Left ventricle myocardium superior (tissue), 1 donor: ENCODE measurements at regions not wholly inside any gene's neighbourhood (a gene's known extent, or its start where the extent isn't known, plus 50 kb on each side); places are given as distances from the start of the nearest gene placed in this dataset.
"Not testable (repeated sequence)": the region's sequence is repeated elsewhere in the genome, so short reads cannot be mapped to it uniquely, and the experiment has no call there.

ENCODE experiments used
- ATAC-seq: fragments of 200-7000 bp; cut with Tn5 transposase; one replicate; pipeline ENCODE4 v1.9.1; 2020; ENCODE audit warnings: mild to moderate bottlenecking, moderate library complexity
- DNase-seq: peaks from one replicate; pipeline ENCODE4 v3.0.0-alpha.2; 2020
- intact Hi-C: fragments of 100-400 bp; cut with micrococcal nuclease; formaldehyde crosslinking; loops from one replicate; pipeline ENCODE4 v1.11.0; 2022
- donor health status: DM: no; HTN: yes; CAD: no; lungs with severe emphysema.

GRCh38 chrX:37904833-37905232 lies 57.5 kb upstream of the DYNLT3 start:
- intact Hi-C loops, result no loop called here
- DNase-seq (no peak), ATAC-seq (no peak)

GRCh38 chrX:37905436-37906147 lies 58.2 kb upstream of the DYNLT3 start:
- intact Hi-C loops, result no loop called here
- DNase-seq (peak; percentile 33), ATAC-seq (peak; percentile 74)

GRCh38 chrX:37906357-37906756 lies 59.0 kb upstream of the DYNLT3 start:
- ATAC-seq (no peak), DNase-seq (no peak)
- intact Hi-C loops, result no loop called here

GRCh38 chrX:37910186-37910585 lies 62.8 kb upstream of the DYNLT3 start:
- intact Hi-C loops, result no loop called here
- ATAC-seq, result peak; percentile 46
- DNase-seq, result no peak

- intact Hi-C loops, result no loop called here
- DNase-seq (no peak), ATAC-seq (no peak)
Observed at GRCh38 chrX:37912304-37912703, 64.9 kb upstream of the DYNLT3 start.

GRCh38 chrX:37912777-37913176 lies 65.4 kb upstream of the DYNLT3 start:
- DNase-seq (no peak), ATAC-seq (no peak)
- intact Hi-C loops, result no loop called here

GRCh38 chrX:37918168-37918567 lies 70.8 kb upstream of the DYNLT3 start:
- ATAC-seq, result peak; percentile 67
- intact Hi-C loops, result no loop called here

GRCh38 chrX:37918703-37919102 lies 71.3 kb upstream of the DYNLT3 start:
- no peak for ATAC-seq
- no peak for DNase-seq
- intact Hi-C loops, result no loop called here

More at GRCh38 chrX:37918168-37918567, 70.8 kb upstream of the DYNLT3 start:
- DNase-seq, result no peak

- ATAC-seq, result no peak
- intact Hi-C loops, result no loop called here
Observed at GRCh38 chrX:37921758-37922157, 74.4 kb upstream of the DYNLT3 start.

GRCh38 chrX:37922928-37923327 lies 75.6 kb upstream of the DYNLT3 start:
- DNase-seq (no peak), ATAC-seq (no peak)
- intact Hi-C loops, result no loop called here

More at GRCh38 chrX:37921758-37922157, 74.4 kb upstream of the DYNLT3 start:
- no peak for DNase-seq

- ATAC-seq, intact Hi-C loops, DNase-seq: not testable (repeated sequence)
Observed at GRCh38 chrX:37925761-37926160, 78.4 kb upstream of the DYNLT3 start.

GRCh38 chrX:37926700-37927099 lies 79.3 kb upstream of the DYNLT3 start:
- DNase-seq (no peak), ATAC-seq (peak; percentile 41)
- intact Hi-C loops, result no loop called here

- DNase-seq (no peak), ATAC-seq (no peak)
- intact Hi-C loops, result no loop called here
Observed at GRCh38 chrX:37942170-37942569, 64.2 kb upstream of the SYTL5 start.

GRCh38 chrX:37943554-37944344 lies 62.6 kb upstream of the SYTL5 start:
- intact Hi-C loops, result no loop called here
- DNase-seq (no peak), ATAC-seq (no peak)

- no peak for DNase-seq
- intact Hi-C loops, result no loop called here
- ATAC-seq, result no peak
Observed at GRCh38 chrX:37946197-37946596, 60.2 kb upstream of the SYTL5 start.

- ATAC-seq, result no peak
Observed at GRCh38 chrX:37955273-37955672, 51.1 kb upstream of the SYTL5 start.

GRCh38 chrX:37956223-37956622 lies 50.1 kb upstream of the SYTL5 start:
- no peak for ATAC-seq
- no peak for DNase-seq
- intact Hi-C loops, result no loop called here

More at GRCh38 chrX:37955273-37955672, 51.1 kb upstream of the SYTL5 start:
- intact Hi-C loops, result no loop called here
- no peak for DNase-seq
